HG03159 (cell line): ENCODE measurements at regions not wholly inside any gene's neighbourhood (a gene's known extent, or its start where the extent isn't known, plus 50 kb on each side); places are given as distances from the start of the nearest gene placed in this dataset.
A peak's percentile ranks its signal among the peaks of the same experiment; 100 is the strongest.

Experiments
- ATAC-seq: cut with Tn5 transposase; IDR thresholded peaks from one replicate; pipeline ENCODE4 v1.9.1; 2021; ENCODE audit warnings: mild to moderate bottlenecking, moderate library complexity; ENCODE audit not compliant: unreplicated experiment

DNA sequence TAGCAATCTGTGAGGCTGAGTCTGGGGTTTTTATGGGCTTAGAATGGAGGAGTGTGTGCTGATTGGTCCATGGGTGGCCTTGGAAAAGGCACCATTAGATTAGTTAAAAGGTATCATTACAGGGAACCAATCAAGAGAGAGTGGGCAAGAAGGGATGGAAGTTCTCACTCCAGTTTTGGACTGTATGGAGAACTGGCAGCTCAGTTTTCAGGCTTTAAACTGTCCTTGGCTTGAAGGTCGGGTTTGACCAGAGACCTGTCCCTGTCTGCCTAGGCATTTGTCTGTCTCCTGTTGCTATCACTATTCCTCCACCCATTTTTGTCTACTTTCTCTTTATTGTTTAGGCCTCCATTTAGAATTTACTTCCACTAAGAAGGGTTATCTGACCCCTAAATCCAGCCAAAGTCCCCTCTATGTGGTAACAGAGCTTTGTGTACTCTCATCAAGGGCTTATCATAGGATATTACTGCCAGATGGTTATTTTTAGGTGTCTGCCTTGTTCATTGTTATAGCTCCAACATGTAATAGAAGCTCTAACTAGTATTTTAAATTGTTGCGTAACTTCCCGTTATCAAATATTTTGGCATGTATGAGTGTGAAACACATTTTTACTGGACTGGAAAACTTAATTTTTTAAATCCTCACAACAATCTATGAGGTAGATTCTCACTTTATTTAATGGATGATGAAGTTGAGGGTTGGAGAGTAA, 133.3 kb upstream of the SLC10A2 start:
- no peak for ATAC-seq

DNA sequence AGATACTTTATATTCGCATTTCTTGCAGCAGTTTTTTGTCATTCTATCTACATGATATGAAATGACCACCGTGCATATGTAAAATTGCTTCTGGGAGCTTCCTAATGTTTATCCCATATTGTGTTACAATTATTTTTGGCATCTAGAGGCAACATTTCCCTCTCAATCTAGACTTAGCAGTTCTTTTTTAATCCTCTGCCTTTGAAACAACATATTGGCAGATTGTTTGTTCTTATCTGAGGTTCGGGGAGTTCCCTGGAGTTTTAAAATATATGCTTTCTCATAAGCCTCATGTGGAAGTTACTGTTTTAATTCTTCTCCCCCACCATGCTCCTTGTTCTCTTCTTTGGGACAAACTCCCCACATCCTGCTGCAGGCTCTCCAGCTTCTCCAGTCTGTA, 130.1 kb upstream of the SLC10A2 start:
- ATAC-seq = no peak

GRCh38 chr13:103195762-103196161, 129.5 kb upstream of the SLC10A2 start:
- no peak for ATAC-seq

GRCh38 chr13:103194871-103195270, 128.7 kb upstream of the SLC10A2 start:
- ATAC-seq = no peak

DNA sequence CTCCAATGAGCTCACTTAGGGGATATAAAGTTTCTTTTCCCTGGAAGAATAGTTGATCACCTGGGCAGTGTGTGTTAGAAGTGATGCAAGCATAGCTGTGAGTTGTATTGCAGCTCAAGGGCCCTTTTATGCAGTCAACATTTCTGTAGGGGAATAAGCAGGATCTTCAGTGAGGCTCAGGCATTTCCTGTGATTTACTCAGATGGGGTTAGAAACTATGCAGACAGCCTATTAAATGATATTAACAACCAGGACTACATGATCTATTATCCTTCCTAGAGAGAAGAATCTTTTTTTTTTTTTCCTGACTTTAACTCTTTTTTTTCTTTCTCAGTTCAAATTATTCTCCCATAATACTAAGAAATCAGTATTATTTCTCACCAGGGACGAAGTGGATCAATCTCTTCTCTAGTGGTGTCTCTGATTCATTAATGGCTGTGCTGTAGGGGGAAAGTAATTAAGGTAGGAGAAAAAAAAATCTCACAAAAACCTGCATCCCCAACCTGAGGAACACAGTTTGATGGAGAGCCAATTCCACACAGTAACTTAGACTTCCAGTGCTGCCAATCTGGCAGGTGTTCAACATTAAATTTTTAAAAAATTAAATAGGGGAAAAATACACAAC, 126.4 kb upstream of the SLC10A2 start:
- ATAC-seq = no peak

DNA sequence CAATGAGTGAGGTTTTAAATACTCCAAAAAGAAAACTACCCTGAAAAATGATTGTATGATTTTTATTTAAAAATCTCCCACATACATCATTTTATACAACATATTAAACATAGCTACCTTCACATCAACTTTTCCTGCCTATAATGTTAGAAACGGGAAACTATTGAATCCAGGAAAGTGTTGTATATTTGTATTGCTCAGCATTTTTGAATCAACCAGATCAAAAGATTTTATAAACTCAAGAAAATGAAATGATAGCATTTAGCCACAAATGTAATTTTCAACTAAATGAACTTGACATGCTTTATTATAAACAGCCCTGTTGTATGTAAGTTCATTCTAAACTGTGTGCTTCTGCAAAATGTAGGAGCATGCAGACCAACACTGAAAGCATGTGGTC, 124.6 kb upstream of the SLC10A2 start:
- no peak for ATAC-seq

GRCh38 chr13:103188713-103189326, 122.6 kb upstream of the SLC10A2 start:
- ATAC-seq = peak; percentile 42

- ATAC-seq = no peak
Observed at GRCh38 chr13:103187721-103188156, 121.5 kb upstream of the SLC10A2 start.

DNA sequence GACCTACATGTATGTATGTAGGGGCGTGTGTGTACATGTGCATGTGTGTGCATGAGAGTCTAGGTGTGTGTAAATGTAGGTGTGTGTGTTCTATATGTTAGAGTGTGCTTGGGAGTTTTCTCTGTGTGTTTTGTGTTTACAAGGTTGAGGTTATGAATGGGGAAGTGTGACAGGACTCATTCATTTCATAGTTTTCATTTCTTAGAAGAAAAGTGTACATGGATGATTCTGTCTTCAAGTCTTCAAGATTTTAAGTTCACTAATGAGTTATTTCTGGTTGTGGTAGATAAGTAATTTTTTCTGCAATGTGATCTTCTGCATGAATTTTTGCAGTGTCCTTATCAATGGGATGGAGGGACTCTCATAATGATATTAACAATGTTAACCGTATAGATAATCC, 118.2 kb upstream of the SLC10A2 start:
- peak; percentile 69 for ATAC-seq

- no peak for ATAC-seq
Observed at GRCh38 chr13:103178986-103179943, 113.0 kb upstream of the SLC10A2 start.

DNA sequence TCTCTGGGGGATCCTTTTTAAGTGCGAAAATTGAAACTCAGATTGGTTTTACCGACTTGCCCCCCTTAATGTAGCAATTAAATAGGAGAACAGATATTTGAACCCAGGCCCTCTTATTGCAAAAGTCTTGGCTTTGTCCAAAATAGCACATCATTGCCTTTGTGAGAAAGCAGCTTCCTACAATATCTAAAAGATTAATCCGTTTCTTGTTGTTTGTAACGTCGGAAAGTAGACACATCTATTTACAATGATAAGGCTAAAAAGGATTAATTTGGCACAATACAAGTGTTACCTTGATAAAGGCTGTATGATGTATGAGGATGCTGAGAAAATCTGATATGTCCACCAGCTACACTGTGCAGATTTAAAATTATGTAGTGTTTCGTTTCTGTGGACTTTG, 108.7 kb upstream of the SLC10A2 start:
- ATAC-seq = no peak

DNA sequence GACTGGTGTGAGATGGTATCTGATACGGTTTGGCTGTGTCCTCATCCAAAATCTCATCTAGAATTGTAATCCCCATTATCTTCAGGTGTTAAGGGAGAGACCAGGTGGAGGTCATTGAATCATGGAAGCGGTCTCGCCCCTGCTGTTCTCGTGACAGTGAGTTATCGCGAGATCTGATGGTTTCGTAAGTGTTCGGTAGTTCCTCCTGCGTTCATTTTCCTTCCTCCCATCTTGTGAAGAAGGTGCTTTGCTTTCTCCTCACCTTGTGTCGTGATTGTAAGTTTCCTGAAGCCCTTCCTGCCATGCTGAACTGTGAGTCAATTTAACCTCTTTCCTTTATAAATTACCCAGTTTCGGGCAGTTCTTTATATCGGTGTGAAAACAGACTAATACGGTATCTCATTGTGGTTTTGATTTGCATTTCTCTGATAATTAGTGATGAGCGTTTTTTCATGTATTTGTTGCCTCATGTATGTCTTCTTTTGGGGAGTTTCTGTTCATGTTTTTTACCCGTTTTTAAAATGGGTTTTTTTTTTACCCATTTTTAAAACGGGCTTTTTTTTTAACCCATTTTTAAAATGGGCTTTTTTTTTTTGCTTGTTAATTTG, 102.8 kb upstream of the SLC10A2 start:
- no peak for ATAC-seq

DNA sequence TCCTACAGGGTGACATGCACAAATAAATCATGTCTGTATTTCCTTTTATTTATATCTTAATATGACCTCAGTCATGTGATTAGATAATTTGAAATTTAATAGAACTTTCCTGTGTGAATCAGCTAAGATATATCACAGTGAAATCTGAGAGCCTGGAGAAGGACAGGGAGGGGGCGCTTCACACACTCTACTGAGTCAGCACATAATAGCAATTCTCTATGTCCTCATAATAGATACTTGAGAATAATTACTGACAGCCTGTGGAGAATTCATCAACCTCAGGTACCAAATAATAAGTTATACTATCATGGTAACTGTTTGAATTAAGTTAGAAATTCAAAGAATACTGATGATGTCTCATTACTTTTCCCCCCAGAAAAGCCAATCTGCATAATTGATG, 98.0 kb upstream of the SLC10A2 start:
- no peak for ATAC-seq

GRCh38 chr13:103161476-103161875, 95.3 kb upstream of the SLC10A2 start:
- no peak for ATAC-seq

DNA sequence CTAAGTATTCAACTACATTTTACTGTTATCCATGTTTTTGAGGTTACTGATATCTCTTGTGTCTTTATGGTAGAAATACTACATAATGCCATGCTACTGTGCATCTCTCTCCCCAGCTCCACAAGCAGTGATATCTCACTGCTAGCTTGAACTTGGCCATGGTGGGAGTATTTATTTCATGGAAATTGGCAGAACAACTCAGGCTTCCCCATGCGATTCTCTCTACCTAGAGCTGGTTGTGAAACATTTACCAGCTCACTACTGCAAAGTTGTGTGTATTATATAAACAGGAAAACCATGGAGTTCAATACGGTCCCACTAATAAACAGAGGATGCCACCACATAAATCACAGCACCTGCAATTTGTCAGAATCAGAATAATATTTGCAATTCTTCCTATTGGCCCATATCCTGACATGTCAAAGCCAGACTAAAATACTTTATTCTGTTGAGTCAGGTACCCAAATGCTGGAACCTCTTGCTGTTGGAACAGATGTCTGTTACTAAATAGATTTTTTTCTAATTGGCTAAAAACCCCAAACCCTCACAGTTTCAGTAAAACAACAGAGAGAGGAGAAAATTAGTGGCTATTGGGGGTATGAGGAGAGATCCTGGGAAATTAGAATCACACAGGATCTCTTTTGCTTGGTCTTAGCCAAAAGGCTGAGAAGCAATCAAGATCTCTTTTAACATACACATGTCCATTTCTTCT, 91.4 kb upstream of the SLC10A2 start:
- ATAC-seq = no peak

- no peak for ATAC-seq
Observed at GRCh38 chr13:103157016-103157415, 90.8 kb upstream of the SLC10A2 start.

- ATAC-seq = no peak
Observed at GRCh38 chr13:103156346-103156998, 90.3 kb upstream of the SLC10A2 start.

- ATAC-seq = no peak
Observed at GRCh38 chr13:103153466-103153865, 87.2 kb upstream of the SLC10A2 start.

DNA sequence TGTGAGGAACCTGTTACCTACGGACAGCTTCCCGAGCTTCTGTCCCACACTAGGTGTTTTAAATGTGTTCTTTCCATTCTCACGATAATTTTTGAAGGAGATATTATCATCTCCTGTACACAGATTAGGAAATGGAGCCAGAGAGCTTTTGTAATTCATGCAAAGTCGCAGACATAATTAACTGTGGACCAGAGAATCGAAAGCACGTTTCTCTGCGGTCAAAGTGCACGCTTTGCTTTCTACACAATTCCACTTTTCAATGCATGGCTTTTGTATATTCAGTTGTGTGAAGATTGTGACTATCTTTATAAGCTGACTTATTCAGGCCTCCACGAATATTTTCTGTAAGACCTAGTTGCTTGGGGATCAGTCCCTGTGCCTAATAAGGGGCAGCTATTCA, 81.7 kb upstream of the SLC10A2 start:
- no peak for ATAC-seq

- ATAC-seq = no peak
Observed at GRCh38 chr13:103145442-103145841, 79.2 kb upstream of the SLC10A2 start.
